ENCODE measurements at regions not wholly inside any gene's neighbourhood (a gene's known extent, or its start where the extent isn't known, plus 50 kb on each side); places are given as distances from the start of the nearest gene placed in this dataset.

DNA sequence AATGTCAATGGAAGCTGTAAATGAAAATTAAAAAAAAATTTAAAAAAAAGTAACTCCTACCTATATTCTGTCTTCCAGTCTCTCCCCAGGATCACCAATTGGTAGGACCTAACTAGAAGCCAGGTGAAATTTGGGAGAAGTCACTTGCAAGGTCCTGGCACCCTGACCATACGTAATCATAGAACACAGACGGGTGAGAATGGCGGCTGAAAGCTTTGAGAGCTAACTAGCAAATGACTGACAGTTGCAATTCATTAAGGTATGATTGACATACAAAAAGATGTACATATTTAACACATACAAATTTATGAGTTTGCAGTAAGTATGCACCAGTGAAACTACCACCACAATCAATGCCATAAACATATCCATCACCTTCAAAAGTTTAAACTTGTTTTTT lies 372.7 kb upstream of the PSMD7 start:
- intact Hi-C loops (cut with DNase I), result no loop called here
- TF ChIP-seq, protein P1, sequence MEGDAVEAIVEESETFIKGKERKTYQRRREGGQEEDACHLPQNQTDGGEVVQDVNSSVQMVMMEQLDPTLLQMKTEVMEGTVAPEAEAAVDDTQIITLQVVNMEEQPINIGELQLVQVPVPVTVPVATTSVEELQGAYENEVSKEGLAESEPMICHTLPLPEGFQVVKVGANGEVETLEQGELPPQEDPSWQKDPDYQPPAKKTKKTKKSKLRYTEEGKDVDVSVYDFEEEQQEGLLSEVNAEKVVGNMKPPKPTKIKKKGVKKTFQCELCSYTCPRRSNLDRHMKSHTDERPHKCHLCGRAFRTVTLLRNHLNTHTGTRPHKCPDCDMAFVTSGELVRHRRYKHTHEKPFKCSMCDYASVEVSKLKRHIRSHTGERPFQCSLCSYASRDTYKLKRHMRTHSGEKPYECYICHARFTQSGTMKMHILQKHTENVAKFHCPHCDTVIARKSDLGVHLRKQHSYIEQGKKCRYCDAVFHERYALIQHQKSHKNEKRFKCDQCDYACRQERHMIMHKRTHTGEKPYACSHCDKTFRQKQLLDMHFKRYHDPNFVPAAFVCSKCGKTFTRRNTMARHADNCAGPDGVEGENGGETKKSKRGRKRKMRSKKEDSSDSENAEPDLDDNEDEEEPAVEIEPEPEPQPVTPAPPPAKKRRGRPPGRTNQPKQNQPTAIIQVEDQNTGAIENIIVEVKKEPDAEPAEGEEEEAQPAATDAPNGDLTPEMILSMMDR (IDR thresholded peaks at IDR 0.05), result no peak
- FAIRE-seq, result no peak

DNA sequence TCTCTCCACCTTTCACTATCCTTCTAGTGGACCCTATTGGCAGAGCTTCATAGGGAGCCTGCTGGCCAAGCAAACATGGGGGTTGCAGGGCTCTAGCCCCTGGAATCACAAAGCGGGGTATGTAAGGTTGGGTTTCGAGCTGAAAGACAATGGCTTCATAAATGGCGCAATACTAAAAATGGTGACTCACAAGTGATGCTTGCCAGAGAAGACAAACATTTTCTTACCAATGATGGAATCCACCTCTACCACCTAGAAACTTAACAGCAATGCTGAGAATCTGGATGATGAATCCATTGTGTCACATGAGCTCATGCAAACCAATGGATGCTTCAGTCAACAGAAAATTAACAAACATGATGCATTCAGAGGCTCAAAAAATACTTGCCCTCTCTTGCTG lies 375.3 kb upstream of the PSMD7 start:
- Histone ChIP-seq H3K27me3 (peaks cover 0 to 16% (median 0%) of the 10 kb centered on the region in 4 donors), H3K36me3 (no peaks in the 10 kb centered on the region), H3K4me3 (no peak overlapping the region), H3K9me3 (no peaks in the 10 kb centered on the region), H3K4me1 (no peaks in the 10 kb centered on the region), H3K27ac (no peak overlapping the region)
- TF ChIP-seq, protein P1 (IDR thresholded peaks at IDR 0.05), result no peak
- 78 to 93% methylated on average over 3 of the region's 3 CpGs for WGBS, 2 donors
- FAIRE-seq, result no peak
- no peak for ATAC-seq
- intact Hi-C loops (cut with DNase I), result no loop called here
- DNase-seq, result no peak

More for the DNA sequence above, 372.7 kb upstream of the PSMD7 start:
- Histone ChIP-seq H3K9me3 (no peaks in the 10 kb centered on the region), H3K27ac (no peak overlapping the region), H3K36me3 (no peaks in the 10 kb centered on the region), H3K27me3 (peaks cover 0 to 7% (median 0%) of the 10 kb centered on the region in 4 donors), H3K4me3 (no peak overlapping the region), H3K4me1 (no peaks in the 10 kb centered on the region)
- no peak for DNase-seq
- 72 to 75% methylated on average over 3 of the region's 3 CpGs for WGBS, 2 donors
- ATAC-seq, result no peak

DNA sequence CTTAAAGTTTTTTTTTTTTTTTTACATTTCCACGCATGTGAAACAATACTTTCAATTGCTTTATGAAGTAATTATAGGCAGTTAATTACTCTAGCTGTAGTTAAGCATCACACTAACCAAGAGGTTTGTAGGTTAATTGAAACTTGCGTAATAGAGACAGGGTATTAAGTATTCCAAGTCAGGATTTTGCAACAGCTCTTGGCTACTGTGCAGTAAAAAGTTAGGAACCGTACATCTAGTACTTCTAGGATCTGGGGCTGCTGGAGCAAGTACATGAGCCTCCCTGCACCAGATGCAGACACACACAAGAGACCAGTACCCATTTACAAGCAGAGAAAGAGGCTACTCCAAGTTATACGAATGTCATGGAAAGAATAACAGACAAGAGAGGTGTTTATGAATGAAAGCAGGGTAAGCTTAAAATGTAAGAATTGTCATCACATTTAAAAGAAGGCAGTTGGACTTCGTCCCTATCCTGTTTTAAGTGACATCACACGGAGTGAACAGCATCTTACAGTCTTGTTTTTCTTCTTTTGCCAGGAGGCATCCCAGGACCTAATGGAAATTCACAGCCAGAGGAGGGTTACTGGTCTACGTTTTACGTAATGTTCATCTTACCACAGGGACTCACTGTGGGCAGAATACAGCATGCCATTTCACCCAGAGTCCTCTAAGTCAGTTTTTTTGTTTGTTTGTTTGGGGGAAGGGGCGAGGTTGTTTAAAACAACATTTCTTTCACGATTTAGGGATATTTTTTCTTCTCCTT lies 379.6 kb upstream of the PSMD7 start:
- DNase-seq (no peak), FAIRE-seq (no peak), ATAC-seq (no peak)
- H3K4me3 ChIP-seq, result no peak overlapping the region
- no peaks in the 10 kb centered on the region for H3K4me1 ChIP-seq
- H3K36me3 ChIP-seq, result no peaks in the 10 kb centered on the region
- intact Hi-C loops (cut with DNase I), result no loop called here
- peaks cover 0 to 16% (median 0%) of the 10 kb centered on the region in 4 donors for H3K27me3 ChIP-seq
- TF ChIP-seq, protein P1 (IDR thresholded peaks at IDR 0.05), result no peak
- H3K9me3 ChIP-seq, result no peaks in the 10 kb centered on the region
- H3K27ac ChIP-seq, result no peak overlapping the region
- whole genome bisulfite sequencing, 2 donors, result 33 to 55% methylated on average over 10 of the region's 10 CpGs

DNA sequence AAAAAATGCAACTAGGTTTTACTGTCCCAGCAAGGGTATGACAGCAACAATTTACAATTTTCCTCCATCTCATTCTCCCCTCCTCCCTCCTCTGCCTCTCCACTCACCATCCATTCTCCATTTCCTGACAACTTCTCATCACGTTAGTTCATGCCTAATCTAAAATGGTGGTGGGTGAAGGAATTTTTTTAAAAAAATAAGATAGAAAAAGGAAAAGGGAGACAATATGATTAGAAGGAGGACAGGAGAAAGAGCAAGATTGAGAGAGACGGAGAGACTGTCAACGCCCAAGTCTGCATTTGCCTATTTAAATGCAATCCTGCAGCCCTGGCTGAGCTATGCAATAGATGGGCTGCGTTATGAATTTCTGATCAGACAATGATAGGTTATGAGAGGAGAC lies 380.7 kb upstream of the PSMD7 start:
- WGBS, 2 donors, result 46 to 60% methylated on average over 4 of the region's 4 CpGs
- DNase-seq (no peak), FAIRE-seq (no peak), ATAC-seq (no peak)
- Histone ChIP-seq H3K4me3 (no peak overlapping the region), H3K27me3 (peaks cover 0 to 20% (median 0%) of the 10 kb centered on the region in 4 donors), H3K36me3 (no peaks in the 10 kb centered on the region), H3K4me1 (no peaks in the 10 kb centered on the region), H3K27ac (no peak overlapping the region), H3K9me3 (no peaks in the 10 kb centered on the region)
- TF ChIP-seq, protein P1 (IDR thresholded peaks at IDR 0.05), result no peak
- intact Hi-C loops (cut with DNase I), result no loop called here

DNA sequence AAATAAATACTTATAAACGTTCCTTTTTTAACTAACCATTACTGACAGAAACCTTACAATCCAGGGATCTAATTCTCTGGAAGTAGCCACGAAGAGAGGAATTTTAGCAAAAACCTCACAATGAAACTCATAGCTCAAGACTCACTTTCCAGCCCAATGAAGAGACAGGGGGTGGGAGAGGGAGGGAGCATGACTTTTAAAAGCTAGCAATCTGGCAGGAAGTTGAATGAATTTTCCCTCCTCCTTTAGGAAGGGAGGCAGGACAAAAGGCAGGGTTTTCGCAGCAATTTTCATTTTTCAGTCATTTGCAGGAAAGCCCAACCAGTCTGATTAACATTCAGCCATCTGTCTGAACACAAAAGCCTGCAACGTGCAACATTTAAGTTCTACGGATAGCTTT lies 381.5 kb upstream of the PSMD7 start:
- TF ChIP-seq, protein P1 (IDR thresholded peaks at IDR 0.05), result no peak
- DNase-seq (no peak), FAIRE-seq (no peak), ATAC-seq (no peak)
- H3K9me3 ChIP-seq, result no peaks in the 10 kb centered on the region
- peaks cover 0 to 20% (median 0%) of the 10 kb centered on the region in 4 donors for H3K27me3 ChIP-seq
- no peaks in the 10 kb centered on the region for H3K36me3 ChIP-seq
- intact Hi-C loops (cut with DNase I), result no loop called here
- 28 to 38% methylated on average over 5 of the region's 5 CpGs for WGBS, 2 donors
- H3K4me3 ChIP-seq, result no peak overlapping the region
- H3K27ac ChIP-seq, result no peak overlapping the region
- no peaks in the 10 kb centered on the region for H3K4me1 ChIP-seq
